Psoas muscle (tissue), 7 donors: ENCODE measurements at regions not wholly inside any gene's neighbourhood (a gene's known extent, or its start where the extent isn't known, plus 50 kb on each side); places are given as distances from the start of the nearest gene placed in this dataset.
A peak's percentile ranks its signal among the peaks of the same experiment; 100 is the strongest.

ENCODE experiments used
- ATAC-seq, 4 donors: fragments of 200-7000 bp; cut with Tn5 transposase; one replicate each; pipeline ENCODE4 v1.9.1; 2020; ENCODE audit warnings: moderate library complexity in 3 of 4, mild to moderate bottlenecking in 2 of 4
- DNase-seq, 2 donors: peaks; one replicate each; pipeline ENCODE4 v3.0.0-alpha.2; 2020
- H3K27ac ChIP-seq: fragments of 200-600 bp; one replicate; pipeline ENCODE4 v1.8.0; 2022
- H3K27me3 ChIP-seq, 3 donors: fragments of 200-600 bp in 1 of 3; one replicate each; pipeline versions ENCODE4 v1.6.1 to v1.8.0; 2013 to 2022; ENCODE audit warnings: low read length in 2 of 3, mild to moderate bottlenecking in 2 of 3, moderate library complexity in 1 of 3; ENCODE audit not compliant: insufficient read depth in 3 of 3
- H3K36me3 ChIP-seq, 2 donors: fragments of 200-600 bp in 1 of 2; one replicate each; pipeline versions ENCODE4 v1.6.1 to v1.8.0; 2013 to 2022; ENCODE audit warnings: low read depth in 1 of 2, mild to moderate bottlenecking in 1 of 2, moderate library complexity in 1 of 2; ENCODE audit not compliant: insufficient read depth in 1 of 2
- H3K4me1 ChIP-seq: fragments of 200-600 bp; one replicate; pipeline ENCODE4 v1.8.0; 2022
- H3K4me3 ChIP-seq: fragments of 200-600 bp; one replicate; pipeline ENCODE4 v1.8.0; 2022; ENCODE audit warnings: mild to moderate bottlenecking
- H3K9me3 ChIP-seq: fragments of 200-600 bp; one replicate; pipeline ENCODE4 v1.8.0; 2022
- CTCF ChIP-seq: fragments of 200-600 bp; IDR thresholded peaks from one replicate; pipeline ENCODE4 v1.8.0; 2022; ENCODE audit warnings: antibody characterized with exemption
- WGBS, 3 donors: extraction: QIAGEN DNeasy Blood & Tissue Kit; methylation state at CpG; one replicate each; pipeline versions ENCODE4 v1.1.6 to v1.1.7; 2013; 5-methylcytosine and 5-hydroxymethylcytosine counted together
- intact Hi-C, 2 donors: fragments of 100-400 bp; cut with DNase I; formaldehyde crosslinking; loops; one replicate each; pipeline versions ENCODE4 v1.11.0 to v1.14.2; 2022
- donor health status: healthy with polysubstance abuse.
- donor health status: DM: no; HTN: no; CAD: no; lungs with moderate emphysema.
- donor health status: Bipolar disorder and iron deficiency.
- donor health status: healthy.
- donor health status: DM: yes; HTN: yes; CAD: no.
- donor health status: DM: no; HTN: no; CAD: no.
- donor health status: DM: yes; HTN: yes; CAD: no.

GRCh38 chr13:56009418-56009817, 1131.3 kb upstream of the PRR20A start:
- intact Hi-C loops, result no loop called here
- 94 to 97% (median 95%) methylated on average over 2 of the region's 2 CpGs for WGBS, 3 donors
- Histone ChIP-seq H3K4me3 (no peak overlapping the region), H3K36me3 (no peaks in the 10 kb centered on the region), H3K27me3 (no peaks in the 10 kb centered on the region), H3K4me1 (no peaks in the 10 kb centered on the region), H3K27ac (no peak overlapping the region), H3K9me3 (no peaks in the 10 kb centered on the region)
- DNase-seq (no peak), ATAC-seq (no peak)
- no peak for TF ChIP-seq CTCF

DNA sequence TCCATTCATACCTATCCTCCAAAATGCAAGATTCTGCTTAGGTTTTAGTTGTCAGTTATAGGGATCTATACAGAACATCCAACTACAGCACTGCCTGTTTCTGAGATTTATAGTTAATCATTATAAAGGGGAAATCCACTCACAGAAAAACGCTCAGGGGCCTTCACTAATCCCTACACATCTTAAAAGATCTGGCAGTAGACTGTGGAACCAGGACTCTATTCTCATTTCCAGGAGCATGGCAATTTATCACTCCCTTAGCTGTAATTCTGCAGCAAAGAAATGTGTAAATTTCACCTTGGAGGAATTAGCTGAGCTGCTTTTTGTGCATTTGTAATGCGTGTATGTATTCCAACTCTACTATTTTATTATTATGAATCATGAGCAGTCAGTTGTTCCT, 1128.1 kb upstream of the PRR20A start:
- DNase-seq (no peak), ATAC-seq (no peak)
- no peak overlapping the region for H3K27ac ChIP-seq
- H3K36me3 ChIP-seq, result no peaks in the 10 kb centered on the region
- intact Hi-C loops, result no loop called here
- H3K9me3 ChIP-seq, result no peaks in the 10 kb centered on the region
- no peak overlapping the region for H3K4me3 ChIP-seq
- H3K4me1 ChIP-seq, result no peaks in the 10 kb centered on the region
- WGBS, 3 donors, result 52 to 55% (median 53%) methylated on average over 2 of the region's 2 CpGs
- H3K27me3 ChIP-seq, result no peaks in the 10 kb centered on the region
- no peak for TF ChIP-seq CTCF

DNA sequence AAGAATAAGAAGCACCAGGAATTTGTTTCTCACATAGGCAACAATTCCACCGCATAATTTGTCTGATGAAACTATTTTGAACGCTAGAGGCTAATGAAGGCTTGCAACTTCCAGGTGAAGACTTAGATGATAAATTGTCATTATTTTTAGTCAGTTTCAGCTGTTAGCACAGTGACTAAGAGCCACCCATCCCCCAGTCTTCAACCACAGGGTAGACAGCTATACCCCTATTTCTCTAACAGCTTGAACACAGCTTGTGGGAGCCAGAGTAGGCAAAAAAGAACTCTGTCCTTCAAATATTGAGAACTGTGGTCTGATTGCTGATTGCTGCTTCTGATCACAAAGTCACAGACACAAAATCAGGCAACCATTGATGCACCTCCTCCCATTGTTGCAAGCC, 1124.8 kb upstream of the PRR20A start:
- no peak for TF ChIP-seq CTCF
- no peaks in the 10 kb centered on the region for H3K4me1 ChIP-seq
- no peaks in the 10 kb centered on the region for H3K9me3 ChIP-seq
- H3K36me3 ChIP-seq, result no peaks in the 10 kb centered on the region
- ATAC-seq (no peak), DNase-seq (no peak)
- 47 to 87% (median 47%) methylated on average over 2 of the region's 2 CpGs for whole genome bisulfite sequencing, 3 donors
- H3K27ac ChIP-seq, result no peak overlapping the region
- no peaks in the 10 kb centered on the region for H3K27me3 ChIP-seq
- intact Hi-C loops, result no loop called here
- no peak overlapping the region for H3K4me3 ChIP-seq

DNA sequence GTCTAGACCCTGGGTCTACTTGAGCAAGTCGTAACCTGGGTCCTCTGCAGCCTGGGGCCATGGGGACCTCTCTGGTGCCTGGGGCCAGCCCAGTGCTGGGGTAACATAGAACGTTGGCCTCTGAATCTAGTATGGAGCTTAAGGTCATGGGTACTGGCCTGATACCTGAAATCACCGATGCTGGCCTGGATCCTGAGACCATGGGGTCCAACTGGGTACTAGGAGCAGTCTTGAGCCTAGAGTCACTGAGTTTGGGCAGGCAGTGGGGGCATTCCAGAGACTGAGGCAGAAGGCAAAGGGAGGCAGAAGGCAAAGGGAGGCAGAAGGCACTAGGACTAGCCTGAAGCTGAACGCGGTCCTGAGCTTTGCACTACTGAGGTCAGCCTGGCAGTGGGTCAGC, 1121.1 kb upstream of the PRR20A start:
- ATAC-seq, result no peak
- no peak for TF ChIP-seq CTCF
- no peak overlapping the region for H3K4me3 ChIP-seq

DNA sequence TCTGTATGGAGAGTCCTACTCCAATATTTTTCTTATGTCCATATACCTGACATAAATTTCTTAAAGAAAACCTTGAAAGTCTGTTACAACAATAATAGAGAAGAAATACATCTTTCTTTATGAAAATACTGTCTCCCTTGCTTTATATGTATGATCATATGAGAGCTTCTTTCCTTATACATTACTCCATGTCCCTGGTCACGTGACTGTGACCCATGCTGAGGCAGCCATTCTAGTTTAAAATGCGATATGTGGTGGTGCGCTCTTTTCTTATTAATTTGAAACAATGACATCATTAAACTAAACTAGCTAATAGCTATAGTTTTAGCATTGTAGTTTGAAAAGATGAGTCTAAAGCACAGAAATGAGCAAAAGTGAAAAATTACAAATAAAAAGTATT, 1120.3 kb upstream of the PRR20A start:
- no peaks in the 10 kb centered on the region for H3K36me3 ChIP-seq
- DNase-seq, result no peak
- no peak overlapping the region for H3K27ac ChIP-seq
- no peaks in the 10 kb centered on the region for H3K27me3 ChIP-seq
- TF ChIP-seq CTCF, result no peak
- no peaks in the 10 kb centered on the region for H3K9me3 ChIP-seq
- WGBS, 3 donors, result 86 to 88% (median 88%) methylated on average over 3 of the region's 3 CpGs
- H3K4me1 ChIP-seq, result no peaks in the 10 kb centered on the region
- no peak for ATAC-seq
- H3K4me3 ChIP-seq, result no peak overlapping the region
- intact Hi-C loops, result no loop called here

More for the DNA sequence above, 1121.1 kb upstream of the PRR20A start:
- Histone ChIP-seq H3K9me3 (no peaks in the 10 kb centered on the region), H3K36me3 (no peaks in the 10 kb centered on the region), H3K27me3 (no peaks in the 10 kb centered on the region), H3K27ac (no peak overlapping the region), H3K4me1 (no peaks in the 10 kb centered on the region)
- peak in 1 of 2 donors; percentile 14 for DNase-seq
- intact Hi-C loops, result no loop called here
- 88 to 92% (median 91%) methylated on average over 5 of the region's 5 CpGs for WGBS, 3 donors
